ENCODE measurements at regions not wholly inside any gene's neighbourhood (a gene's known extent, or its start where the extent isn't known, plus 50 kb on each side); places are given as distances from the start of the nearest gene placed in this dataset.

DNA sequence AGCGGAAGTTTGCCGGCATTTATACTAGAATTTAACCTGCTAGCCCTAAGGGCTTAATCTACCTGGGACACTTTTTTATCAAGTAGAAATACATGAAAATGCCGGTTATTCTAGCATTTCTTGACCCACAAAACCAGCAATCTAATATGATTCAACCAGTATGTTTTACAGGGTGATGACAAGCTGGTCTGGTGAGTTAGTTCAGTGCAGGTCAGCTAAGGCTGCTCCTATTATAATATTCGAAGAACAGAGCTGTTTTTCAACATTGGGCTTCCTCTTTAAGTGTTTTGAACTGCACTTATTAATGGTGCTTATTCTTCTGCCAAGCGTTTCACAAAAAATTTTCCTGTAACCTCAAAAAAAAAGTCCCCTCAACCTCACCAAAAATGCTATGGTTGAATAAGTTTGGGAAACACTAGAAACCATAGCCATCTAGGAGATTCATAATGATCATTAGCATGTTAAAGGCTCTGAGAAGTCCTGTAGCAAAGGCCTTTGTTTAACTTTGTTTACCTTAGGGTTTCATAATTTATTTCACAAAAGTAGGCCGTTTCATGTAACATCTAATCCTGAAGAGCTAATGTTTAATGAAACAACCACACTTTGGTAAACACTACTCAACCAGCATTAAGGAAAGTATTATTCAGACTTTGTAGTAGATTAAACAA, 526.6 kb downstream of the KLF12 start:
- TF ChIP-seq TCF4 (CRISPR knock-in tag; IDR thresholded peaks at IDR 0.05; ENCODE audit: borderline replicate concordance) (no peak), ISL1 (CRISPR knock-in tag; IDR thresholded peaks at IDR 0.05) (no peak), ZNF8 (CRISPR knock-in tag; IDR thresholded peaks at IDR 0.05) (no peak), TOX (CRISPR knock-in tag; IDR thresholded peaks at IDR 0.05; ENCODE audit: borderline replicate concordance) (no peak), CSDC2 (CRISPR knock-in tag; IDR thresholded peaks at IDR 0.05) (no peak)
- TF ChIP-seq, protein P1, sequence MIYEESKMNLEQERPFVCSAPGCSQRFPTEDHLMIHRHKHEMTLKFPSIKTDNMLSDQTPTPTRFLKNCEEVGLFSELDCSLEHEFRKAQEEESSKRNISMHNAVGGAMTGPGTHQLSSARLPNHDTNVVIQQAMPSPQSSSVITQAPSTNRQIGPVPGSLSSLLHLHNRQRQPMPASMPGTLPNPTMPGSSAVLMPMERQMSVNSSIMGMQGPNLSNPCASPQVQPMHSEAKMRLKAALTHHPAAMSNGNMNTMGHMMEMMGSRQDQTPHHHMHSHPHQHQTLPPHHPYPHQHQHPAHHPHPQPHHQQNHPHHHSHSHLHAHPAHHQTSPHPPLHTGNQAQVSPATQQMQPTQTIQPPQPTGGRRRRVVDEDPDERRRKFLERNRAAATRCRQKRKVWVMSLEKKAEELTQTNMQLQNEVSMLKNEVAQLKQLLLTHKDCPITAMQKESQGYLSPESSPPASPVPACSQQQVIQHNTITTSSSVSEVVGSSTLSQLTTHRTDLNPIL (CRISPR knock-in tag; IDR thresholded peaks at IDR 0.05; ENCODE audit: low read depth) = no peak
- TF ChIP-seq, protein P2, sequence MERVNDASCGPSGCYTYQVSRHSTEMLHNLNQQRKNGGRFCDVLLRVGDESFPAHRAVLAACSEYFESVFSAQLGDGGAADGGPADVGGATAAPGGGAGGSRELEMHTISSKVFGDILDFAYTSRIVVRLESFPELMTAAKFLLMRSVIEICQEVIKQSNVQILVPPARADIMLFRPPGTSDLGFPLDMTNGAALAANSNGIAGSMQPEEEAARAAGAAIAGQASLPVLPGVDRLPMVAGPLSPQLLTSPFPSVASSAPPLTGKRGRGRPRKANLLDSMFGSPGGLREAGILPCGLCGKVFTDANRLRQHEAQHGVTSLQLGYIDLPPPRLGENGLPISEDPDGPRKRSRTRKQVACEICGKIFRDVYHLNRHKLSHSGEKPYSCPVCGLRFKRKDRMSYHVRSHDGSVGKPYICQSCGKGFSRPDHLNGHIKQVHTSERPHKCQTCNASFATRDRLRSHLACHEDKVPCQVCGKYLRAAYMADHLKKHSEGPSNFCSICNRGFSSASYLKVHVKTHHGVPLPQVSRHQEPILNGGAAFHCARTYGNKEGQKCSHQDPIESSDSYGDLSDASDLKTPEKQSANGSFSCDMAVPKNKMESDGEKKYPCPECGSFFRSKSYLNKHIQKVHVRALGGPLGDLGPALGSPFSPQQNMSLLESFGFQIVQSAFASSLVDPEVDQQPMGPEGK (CRISPR knock-in tag; IDR thresholded peaks at IDR 0.05; ENCODE audit: borderline replicate concordance) = no peak
- TF ChIP-seq, protein P3, sequence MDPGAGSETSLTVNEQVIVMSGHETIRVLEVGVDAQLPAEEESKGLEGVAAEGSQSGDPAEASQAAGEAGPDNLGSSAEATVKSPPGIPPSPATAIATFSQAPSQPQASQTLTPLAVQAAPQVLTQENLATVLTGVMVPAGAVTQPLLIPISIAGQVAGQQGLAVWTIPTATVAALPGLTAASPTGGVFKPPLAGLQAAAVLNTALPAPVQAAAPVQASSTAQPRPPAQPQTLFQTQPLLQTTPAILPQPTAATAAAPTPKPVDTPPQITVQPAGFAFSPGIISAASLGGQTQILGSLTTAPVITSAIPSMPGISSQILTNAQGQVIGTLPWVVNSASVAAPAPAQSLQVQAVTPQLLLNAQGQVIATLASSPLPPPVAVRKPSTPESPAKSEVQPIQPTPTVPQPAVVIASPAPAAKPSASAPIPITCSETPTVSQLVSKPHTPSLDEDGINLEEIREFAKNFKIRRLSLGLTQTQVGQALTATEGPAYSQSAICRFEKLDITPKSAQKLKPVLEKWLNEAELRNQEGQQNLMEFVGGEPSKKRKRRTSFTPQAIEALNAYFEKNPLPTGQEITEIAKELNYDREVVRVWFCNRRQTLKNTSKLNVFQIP (CRISPR knock-in tag; IDR thresholded peaks at IDR 0.05; ENCODE audit: borderline replicate concordance, low read depth) = no peak
